ENCODE measurements at regions not wholly inside any gene's neighbourhood (a gene's known extent, or its start where the extent isn't known, plus 50 kb on each side); places are given as distances from the start of the nearest gene placed in this dataset.
"Not testable (repeated sequence)": the region's sequence is repeated elsewhere in the genome, so short reads cannot be mapped to it uniquely, and the experiment has no call there.

GRCh38 chr12:131487388-131488124 is 223.3 kb upstream of the SFSWAP start:
- no peak for DNase-seq (ENCODE audit: low read depth)

DNA sequence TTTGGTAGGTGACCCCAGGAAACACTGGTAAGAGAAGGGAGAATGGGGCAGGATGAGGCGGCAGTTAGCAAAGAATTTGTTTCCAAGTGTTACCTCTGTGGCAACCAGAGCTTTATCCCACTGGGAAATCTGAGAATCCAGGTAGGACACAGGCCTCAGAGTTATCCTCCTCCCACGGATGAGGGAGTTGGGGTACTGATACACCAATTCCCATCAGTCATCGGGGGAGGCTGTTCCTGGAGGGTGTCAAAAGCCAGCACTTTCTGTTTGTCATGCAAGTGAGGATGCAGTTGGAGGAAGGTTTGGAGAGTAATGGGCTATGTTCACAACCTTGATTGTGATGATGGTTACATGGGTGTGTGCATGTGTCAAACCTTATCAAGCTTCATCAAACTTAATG is 221.2 kb upstream of the SFSWAP start:
- DNase-seq (ENCODE audit: low read depth) = no peak

- DNase-seq (ENCODE audit: low read depth) = no peak
These were observed 219.7 kb upstream of the SFSWAP start for GRCh38 chr12:131491155-131491554.

DNA sequence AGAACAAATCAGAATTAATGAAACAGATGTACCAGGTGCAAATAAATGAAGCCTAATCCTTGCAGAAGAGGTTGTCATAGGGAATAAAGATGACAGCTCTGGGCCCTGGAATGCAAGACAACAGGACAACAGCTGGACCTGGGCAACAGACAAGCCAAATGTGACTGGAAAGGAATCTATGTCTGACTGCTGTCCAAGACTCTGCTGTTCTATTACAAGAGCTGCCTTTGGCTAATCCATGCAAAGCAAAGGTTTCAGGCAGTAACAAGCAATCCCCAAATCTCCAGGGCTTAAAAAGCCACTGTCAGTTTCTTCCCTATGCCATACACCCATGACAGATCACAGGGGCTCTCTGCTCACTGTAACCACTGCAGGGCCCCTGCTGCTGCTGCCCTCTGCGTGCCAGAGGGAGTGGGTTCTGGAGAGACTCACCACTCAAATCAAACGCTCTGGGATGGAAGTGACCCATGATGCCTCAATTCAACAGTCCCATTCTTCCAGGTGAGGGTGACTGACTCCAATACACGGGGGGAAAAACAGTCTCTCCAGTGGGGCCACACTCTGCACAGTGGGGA is 218.9 kb upstream of the SFSWAP start:
- DNase-seq (ENCODE audit: low read depth) = no peak

- no peak for DNase-seq (ENCODE audit: low read depth)
These were observed 217.6 kb upstream of the SFSWAP start for GRCh38 chr12:131493068-131493826.

DNA sequence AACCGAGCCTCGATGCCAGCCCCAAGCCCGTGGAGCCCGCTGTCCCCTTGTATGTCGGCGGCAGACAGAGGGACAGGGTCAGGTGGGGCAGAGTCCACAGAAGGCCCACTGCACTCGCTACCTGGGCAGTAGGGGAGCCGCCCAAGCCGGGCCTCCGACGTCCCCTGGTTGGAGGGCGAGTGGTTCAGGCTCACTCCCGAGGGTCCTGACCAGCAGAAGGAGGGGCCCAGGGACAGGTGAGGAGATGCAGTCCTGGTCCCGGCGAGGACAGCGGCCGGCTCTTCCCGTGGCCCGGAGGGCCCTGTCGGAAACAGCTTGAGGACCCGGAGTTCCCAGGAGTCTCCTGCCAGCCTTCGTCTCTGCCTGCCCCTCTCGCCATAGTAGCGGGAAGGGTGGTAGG is 216.7 kb upstream of the SFSWAP start:
- no peak for DNase-seq (ENCODE audit: low read depth)

DNA sequence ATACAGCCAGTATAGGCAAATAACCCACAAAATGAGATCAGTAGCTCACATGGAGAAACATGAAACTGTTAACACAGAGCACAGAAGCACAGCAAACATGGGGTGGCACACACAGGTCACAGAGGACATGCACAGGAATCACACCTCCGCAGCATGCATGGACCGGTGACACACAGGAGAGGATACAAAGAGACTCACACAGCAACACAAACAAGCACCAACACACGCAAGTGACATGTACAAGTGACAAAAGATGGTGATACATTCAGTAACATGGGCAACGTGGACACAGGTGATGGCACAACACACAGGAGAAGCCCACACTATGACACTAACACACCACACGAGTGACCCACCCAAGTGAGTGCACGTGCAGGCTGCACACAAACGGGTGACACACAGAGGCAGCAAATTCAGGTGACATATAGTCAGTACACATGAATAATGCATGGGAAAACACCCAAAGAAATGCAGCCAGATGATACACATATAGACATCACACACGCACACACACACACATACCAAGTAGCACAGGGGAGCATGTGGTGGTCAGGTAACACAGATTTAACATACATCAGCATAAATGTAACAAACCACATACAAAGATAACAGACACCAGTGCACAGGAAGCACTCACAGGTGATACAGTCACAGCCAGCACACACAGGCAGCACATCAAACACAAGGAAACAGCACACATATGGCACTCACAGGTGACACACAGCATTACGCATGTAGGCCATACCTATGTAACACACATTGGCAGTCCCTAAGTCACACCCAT is 216.0 kb upstream of the SFSWAP start:
- DNase-seq (ENCODE audit: low read depth) = no peak

GRCh38 chr12:131497966-131498365 is 212.9 kb upstream of the SFSWAP start:
- no peak for DNase-seq (ENCODE audit: low read depth)

GRCh38 chr12:131499160-131499863 is 211.6 kb upstream of the SFSWAP start:
- DNase-seq (ENCODE audit: low read depth) = no peak

DNA sequence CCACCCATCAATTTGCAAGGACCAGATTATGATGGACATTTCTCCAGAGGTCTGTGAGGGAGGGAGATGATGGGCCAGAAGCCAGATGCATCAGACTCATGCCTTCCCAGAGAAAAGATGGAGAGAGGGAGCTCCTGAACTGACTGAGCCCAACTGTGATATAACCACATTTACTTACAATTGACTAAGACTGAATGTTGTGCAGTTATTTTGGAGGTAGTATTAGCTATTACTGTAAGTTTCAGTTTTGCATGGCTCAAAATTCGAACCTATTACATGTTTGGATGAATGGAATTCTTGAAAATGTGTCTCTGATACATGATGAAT is 211.1 kb upstream of the SFSWAP start:
- no peak for DNase-seq (ENCODE audit: low read depth)

DNA sequence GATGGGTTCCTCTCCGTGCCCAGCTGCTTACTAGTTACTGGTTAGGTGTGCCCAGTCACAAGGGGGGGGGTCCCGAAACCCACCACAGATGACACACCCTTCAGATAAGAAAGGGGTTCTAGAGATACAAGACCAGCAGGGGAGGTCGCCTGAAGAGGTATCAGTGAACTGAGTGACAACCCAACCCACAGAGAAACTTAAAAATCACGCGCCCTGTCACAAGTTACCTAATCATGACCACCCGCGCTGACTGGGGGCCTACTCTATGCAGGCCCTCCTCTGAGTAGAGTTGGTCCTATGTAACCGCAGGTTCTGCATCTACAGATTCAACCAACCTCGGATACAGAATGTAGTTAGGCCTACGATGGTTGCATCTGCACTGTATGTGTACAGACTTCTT is 210.3 kb upstream of the SFSWAP start:
- DNase-seq (ENCODE audit: low read depth) = no peak

DNA sequence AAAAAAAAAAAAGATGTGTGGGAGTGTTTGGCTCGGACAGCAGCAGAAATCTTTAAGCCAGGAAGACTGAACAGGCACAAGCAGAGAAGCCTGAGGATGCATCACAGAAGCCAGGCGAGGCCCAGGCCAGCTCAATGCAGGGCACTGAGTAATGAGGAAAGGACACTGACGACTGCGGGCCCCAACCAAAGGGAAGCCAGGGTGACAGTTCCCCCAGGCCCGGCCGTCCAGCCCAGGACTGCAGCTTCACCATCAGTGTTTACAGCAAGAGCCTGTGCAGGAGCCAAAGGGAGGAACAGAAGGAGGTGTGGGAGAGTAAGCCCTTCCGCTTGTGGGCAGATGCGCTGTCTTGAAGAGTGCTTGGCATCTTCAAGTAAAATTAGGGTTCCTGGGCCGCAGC is 205.3 kb upstream of the SFSWAP start:
- no peak for DNase-seq (ENCODE audit: low read depth)

DNA sequence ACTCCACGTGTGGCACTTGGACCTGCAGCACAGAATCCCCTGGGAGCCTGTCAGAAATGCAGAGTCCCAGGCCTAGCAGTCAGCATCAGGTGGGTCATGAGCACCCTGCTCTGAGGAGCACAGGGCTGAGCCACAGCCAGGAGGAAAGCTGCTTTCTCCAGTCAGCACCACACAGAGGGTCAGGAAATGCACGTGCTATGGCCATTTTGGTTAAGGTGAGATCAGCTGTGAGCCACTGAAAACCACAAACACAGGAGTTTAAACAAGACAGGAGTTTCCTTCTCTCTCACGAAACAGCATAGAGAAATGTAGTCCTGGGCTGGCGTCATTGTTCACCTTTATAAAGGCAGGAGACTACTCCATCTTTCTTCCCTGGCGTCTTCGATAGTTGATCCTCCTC is 204.5 kb upstream of the SFSWAP start:
- DNase-seq (ENCODE audit: low read depth) = no peak

DNA sequence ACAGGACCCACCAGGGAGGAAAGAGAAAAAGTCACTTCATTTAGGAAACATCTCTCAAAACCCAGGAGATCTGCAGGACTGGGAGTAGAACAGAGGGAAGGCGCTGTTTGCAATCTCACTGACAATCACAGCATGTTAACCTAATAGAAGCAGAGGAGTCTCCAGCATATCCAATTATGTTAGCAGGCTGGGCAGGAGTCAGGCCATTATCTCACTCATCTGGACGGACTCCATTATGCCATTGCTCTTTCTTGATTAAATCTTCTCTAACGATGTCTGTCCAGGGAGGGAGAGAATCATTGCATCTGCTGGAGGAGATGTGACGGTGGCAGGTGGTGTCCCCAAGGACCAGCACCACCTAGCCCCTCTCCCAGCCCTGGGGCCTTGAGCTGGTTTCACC is 203.8 kb upstream of the SFSWAP start:
- DNase-seq (ENCODE audit: low read depth) = no peak

DNA sequence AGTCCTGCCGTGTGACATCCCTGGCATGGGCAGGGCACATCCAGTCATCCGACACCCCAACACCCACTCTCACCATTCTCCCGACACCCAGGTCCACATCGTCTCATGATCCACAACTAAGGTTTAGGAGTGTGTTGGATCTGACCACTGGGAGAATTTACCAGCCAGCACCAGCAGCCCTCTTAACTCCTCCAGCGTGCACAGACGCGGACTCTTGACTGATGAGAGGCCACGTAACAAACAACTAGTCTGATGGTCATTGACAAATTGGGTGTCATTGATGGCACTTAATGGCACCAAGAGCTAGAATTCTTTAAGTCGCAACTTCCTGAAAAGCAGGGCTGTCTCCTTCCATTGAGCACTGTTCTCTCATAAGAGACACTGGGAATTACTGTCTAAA is 203.0 kb upstream of the SFSWAP start:
- no peak for DNase-seq (ENCODE audit: low read depth)

DNA sequence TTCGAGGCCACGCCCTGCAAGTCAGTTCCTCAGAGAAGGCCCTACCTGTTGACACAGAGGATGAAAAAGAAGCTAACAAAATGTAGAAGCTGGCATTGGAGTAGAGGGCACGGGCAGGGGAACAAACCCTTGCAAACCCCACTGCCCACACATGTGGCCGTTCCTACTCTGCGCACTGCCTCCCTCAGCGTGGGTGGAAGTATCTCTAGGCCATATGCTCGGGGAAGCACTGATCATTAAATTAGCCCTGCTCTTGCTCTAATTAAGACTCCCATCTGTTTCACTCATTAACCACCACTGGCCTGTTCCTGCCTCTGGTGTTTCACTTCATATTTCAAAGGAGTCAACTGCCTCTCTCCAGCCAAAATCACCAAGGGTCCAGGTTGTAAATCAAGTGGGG is 201.2 kb upstream of the SFSWAP start:
- DNase-seq (ENCODE audit: low read depth) = no peak

GRCh38 chr12:131510431-131510830 is 200.5 kb upstream of the SFSWAP start:
- no peak for DNase-seq (ENCODE audit: low read depth)

DNA sequence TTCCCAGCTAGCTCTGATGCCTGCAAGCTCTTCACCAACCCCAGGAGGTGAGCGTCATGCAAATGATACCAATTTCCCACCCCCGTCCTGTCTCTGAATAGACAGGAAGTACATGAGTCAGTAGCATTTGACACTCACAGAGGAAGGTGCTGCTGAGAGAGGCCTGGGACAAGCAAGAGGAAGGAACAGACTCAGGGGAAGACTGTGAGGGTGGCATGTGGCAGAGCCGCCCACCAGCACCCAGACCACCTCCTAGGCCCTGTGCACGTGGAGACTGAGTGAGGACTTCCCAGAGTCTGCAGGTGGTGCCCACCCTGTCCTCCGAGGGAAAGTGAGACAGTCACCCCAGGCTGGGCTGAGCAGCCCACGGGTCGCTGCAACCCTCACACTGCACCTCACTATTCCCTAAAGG is 199.5 kb upstream of the SFSWAP start:
- DNase-seq (ENCODE audit: low read depth) = peak; percentile 23

DNA sequence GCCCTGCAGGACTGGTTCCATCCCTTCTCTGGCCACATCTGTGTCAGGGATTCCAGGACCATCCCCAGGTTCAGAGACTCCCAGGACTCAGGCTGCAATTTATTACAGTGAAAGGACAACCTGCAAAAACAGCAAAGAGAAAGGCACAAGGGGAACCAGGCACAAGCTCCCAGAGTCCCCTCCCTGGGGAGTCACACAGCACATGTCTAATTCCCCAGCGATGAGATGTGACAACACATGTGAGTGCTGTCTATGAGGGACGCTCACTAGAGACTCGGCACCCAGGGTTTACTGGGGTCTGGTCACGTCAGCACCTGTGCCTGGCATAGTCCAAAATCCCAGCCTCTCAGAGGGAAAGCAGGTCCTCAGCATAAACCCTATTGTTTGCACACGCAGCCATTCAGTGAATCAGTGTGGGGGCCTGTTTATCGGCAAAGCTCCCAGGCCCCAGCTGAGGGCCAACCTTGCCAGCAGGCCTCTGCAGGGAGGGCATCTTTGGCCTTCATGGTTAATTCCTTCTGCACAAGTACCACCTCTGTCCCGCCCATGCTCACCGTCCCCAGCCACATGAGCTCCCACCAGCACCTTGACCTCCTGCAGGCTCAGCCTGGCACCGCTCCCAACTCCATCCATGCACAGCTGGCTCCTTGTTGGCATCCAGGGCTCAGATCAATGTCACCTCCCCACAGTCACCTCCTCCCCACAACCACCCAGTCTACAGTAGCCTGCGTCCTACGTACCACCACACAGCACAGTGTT is 198.9 kb upstream of the SFSWAP start:
- no peak for DNase-seq (ENCODE audit: low read depth)

GRCh38 chr12:131513606-131514005 is 197.3 kb upstream of the SFSWAP start:
- DNase-seq (ENCODE audit: low read depth) = no peak

DNA sequence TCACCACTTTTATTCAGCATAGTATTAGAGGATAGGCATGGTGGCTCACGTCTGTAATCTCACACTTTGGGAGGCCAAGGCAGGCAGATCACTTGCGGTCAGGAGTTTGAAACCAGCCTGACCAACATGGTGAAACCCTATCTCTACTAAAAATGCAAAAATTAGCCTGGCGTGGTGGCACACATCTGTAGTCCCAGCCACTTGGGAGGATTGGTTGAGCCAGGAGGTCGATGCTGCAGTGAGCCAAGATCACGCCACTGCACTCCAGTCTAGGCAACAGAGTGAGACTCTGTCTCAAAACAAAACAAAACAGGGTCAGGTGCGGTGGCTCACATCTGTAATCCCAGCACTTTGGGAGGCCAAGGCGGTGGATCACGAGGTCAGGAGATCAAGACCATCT is 190.3 kb upstream of the SFSWAP start:
- not testable (repeated sequence) for DNase-seq (ENCODE audit: low read depth)

Measured in iris pigment epithelial cell (primary cell).